Fibroblast of villous mesenchyme (primary cell): ENCODE measurements at regions not wholly inside any gene's neighbourhood (a gene's known extent, or its start where the extent isn't known, plus 50 kb on each side); places are given as distances from the start of the nearest gene placed in this dataset. TPM values are rescaled to one million over a fixed set of nuclear protein-coding genes. Genes with fewer than 3 reads are reported as not detected.

Source experiments
- DNase-seq: peaks from one replicate; pipeline ENCODE4 v3.0.0-alpha.2; 2010; ENCODE audit warnings: low read depth
- H3K4me3 ChIP-seq: 2 replicates; pipeline ENCODE4 v1.5.1; 2011; ENCODE audit warnings: low read depth, mild to moderate bottlenecking, low read length
- CTCF ChIP-seq: IDR thresholded peaks from 2 replicates; pipeline ENCODE4 v1.5.1; 2012; ENCODE audit warnings: low read depth, mild to moderate bottlenecking, low read length; ENCODE audit not compliant: insufficient read depth
- small RNA-seq: library from RNA; depleted of rRNA; stranded (forward); fragments of <200 nt; gene quantifications from one replicate; pipeline ENCODE3, GENCODE V24; 2012

- no peak overlapping the region for H3K4me3 ChIP-seq
- TF ChIP-seq CTCF, result no peak
- no peak for DNase-seq
Measured at GRCh38 chr7:24227603-24228359, 56.2 kb upstream of the NPY start.

- H3K4me3 ChIP-seq, result no peak overlapping the region
- no peak for TF ChIP-seq CTCF
- DNase-seq, result no peak
Measured at GRCh38 chr7:24229481-24230226, 54.3 kb upstream of the NPY start.

- no peak for TF ChIP-seq CTCF
- H3K4me3 ChIP-seq, result no peak overlapping the region
- no peak for DNase-seq
Measured at GRCh38 chr7:24231493-24231892, 52.5 kb upstream of the NPY start.

GRCh38 chr7:24233386-24233785 lies 50.6 kb upstream of the NPY start:
- no peak for DNase-seq
- no peak overlapping the region for H3K4me3 ChIP-seq
- no peak for TF ChIP-seq CTCF

Small RNA genes in the stretch of these regions (small RNA-seq; reads per million reads assigned to genes)
- not detected for gene RNA5SP228
